Breast epithelium (tissue), 3 donors: ENCODE measurements at regions not wholly inside any gene's neighbourhood (a gene's known extent, or its start where the extent isn't known, plus 50 kb on each side); places are given as distances from the start of the nearest gene placed in this dataset.

Source experiments
- POLR2A ChIP-seq: fragments of 450-650 bp; IDR thresholded peaks from one replicate; pipeline ENCODE4 v1.6.1; 2016; ENCODE audit warnings: antibody characterized with exemption, mild to moderate bottlenecking, moderate library complexity
- POLR2AphosphoS5 ChIP-seq, 3 donors: sonication (generic); formaldehyde crosslinking; IDR thresholded peaks; one replicate each; pipeline ENCODE4 v1.6.1; 2017; ENCODE audit warnings: antibody characterized with exemption in 3 of 3
- TF ChIP-seq, protein P1 (sequence below), 3 donors: fragments of 450-650 bp; IDR thresholded peaks; one replicate each; pipeline ENCODE4 v1.5.1; 2016 to 2017; ENCODE audit warnings: antibody characterized with exemption in 3 of 3, mild to moderate bottlenecking in 3 of 3, moderate library complexity in 3 of 3

DNA sequence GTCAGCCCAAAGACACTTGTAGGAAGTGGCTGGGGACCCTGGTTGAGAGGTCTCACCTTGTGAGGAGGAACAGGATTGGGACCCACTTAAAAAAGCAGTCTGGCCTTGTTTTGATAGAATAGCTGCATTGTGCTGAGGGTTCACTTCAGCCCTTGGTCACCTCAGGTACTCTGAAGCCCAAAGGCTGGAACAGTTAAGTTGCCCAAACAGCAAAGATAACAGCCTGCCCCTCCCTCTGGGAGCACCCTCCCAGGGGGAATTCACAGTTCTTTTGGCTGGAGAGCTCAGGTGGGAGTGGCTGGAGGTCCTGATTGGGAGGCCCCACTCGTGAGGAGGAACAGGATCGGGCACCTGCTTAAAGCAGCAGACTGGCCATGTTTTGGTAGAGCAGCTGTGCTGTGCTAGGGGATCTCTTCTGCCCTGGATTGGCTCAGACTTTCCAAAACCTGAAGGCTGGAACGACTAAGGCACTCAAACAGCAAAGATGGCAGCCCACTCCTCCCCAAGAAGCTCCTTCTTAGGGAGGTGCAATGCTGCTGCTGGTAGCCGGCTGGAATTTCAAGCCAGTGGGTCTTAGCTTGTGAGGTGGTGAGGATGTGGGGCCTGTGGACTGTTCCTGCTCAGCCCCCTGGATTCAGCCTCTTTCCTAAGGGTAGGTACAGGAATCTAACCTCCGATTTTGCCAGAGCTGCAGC lies 143.8 kb upstream of the SLC38A2 start:
- TF ChIP-seq, protein P1, sequence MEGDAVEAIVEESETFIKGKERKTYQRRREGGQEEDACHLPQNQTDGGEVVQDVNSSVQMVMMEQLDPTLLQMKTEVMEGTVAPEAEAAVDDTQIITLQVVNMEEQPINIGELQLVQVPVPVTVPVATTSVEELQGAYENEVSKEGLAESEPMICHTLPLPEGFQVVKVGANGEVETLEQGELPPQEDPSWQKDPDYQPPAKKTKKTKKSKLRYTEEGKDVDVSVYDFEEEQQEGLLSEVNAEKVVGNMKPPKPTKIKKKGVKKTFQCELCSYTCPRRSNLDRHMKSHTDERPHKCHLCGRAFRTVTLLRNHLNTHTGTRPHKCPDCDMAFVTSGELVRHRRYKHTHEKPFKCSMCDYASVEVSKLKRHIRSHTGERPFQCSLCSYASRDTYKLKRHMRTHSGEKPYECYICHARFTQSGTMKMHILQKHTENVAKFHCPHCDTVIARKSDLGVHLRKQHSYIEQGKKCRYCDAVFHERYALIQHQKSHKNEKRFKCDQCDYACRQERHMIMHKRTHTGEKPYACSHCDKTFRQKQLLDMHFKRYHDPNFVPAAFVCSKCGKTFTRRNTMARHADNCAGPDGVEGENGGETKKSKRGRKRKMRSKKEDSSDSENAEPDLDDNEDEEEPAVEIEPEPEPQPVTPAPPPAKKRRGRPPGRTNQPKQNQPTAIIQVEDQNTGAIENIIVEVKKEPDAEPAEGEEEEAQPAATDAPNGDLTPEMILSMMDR (IDR thresholded peaks at IDR 0.05): no peak
- TF ChIP-seq POLR2AphosphoS5 (IDR thresholded peaks at IDR 0.05): no peak
- TF ChIP-seq POLR2A: no peak
